Tibial artery (tissue), 4 donors: ENCODE measurements at regions not wholly inside any gene's neighbourhood (a gene's known extent, or its start where the extent isn't known, plus 50 kb on each side); places are given as distances from the start of the nearest gene placed in this dataset.
"Not testable (repeated sequence)": the region's sequence is repeated elsewhere in the genome, so short reads cannot be mapped to it uniquely, and the experiment has no call there.

Experiments
- DNase-seq, 2 donors: peaks; one replicate each; pipeline ENCODE4 v3.0.0-alpha.2; 2019
- H3K27ac ChIP-seq, 2 donors: fragments of 200-600 bp; sonication (generic) in 1 of 2; 1 replicate in 1 of 2; 2 replicates in 1 of 2; pipeline ENCODE4 v1.5.1; 2018 to 2019; ENCODE audit warnings: mild to moderate bottlenecking in 1 of 2
- H3K27me3 ChIP-seq, 2 donors: fragments of 200-600 bp; sonication (generic) in 1 of 2; one replicate each; pipeline versions ENCODE4 v1.5.1 to v1.6.0; 2016 to 2019
- H3K36me3 ChIP-seq, 3 donors: fragments of 200-600 bp; sonication (generic) in 2 of 3; one replicate each; pipeline ENCODE4 v1.5.1; 2016 to 2019; ENCODE audit warnings: mild to moderate bottlenecking in 2 of 3
- H3K4me1 ChIP-seq, 4 donors: fragments of 200-600 bp; sonication (generic) in 2 of 4; 1 replicate in 3 of 4; 2 replicates in 1 of 4; pipeline ENCODE4 v1.5.1; 2016 to 2019
- H3K4me3 ChIP-seq, 2 donors: fragments of 200-600 bp; sonication (generic) in 1 of 2; 1 replicate in 1 of 2; 2 replicates in 1 of 2; pipeline ENCODE4 v1.5.1; 2018 to 2019; ENCODE audit warnings: mild to moderate bottlenecking in 2 of 2
- H3K9me3 ChIP-seq, 3 donors: fragments of 200-600 bp; sonication (generic) in 1 of 3; one replicate each; pipeline ENCODE4 v1.5.1; 2016 to 2019
- intact Hi-C: fragments of 100-400 bp; cut with DNase I; formaldehyde crosslinking; loops from one replicate; pipeline ENCODE4 v1.15.0; 2023; ENCODE audit warnings: low total_unique reads
- TF ChIP-seq, protein P1 (sequence below), 2 experiments: fragments of 200-600 bp in 1 of 2; fragments of 450-650 bp in 1 of 2; IDR thresholded peaks; one replicate each; pipeline ENCODE4 v1.5.1; 2017 to 2019; ENCODE audit warnings: antibody characterized with exemption in 2 of 2, mild to moderate bottlenecking in 1 of 2, moderate library complexity in 1 of 2

DNA sequence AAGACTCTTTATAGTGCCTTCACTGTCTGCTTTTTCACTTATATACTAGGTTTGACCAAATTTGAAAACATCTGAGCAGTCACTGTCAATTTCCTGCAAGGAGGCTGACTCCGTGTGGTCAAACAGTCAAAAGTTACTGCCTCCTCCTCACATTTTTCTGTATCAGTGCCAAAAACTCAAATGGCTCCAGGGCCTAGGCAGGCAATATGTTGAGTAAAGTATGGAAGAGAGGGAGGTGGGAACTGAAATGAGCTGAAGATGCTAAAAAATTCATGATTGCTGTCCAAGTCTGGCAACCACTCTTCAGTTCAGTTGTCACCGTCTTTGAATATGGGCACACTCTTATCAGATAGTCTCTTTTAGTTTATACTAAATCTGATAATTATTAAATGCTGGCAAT lies 551.6 kb downstream of the CCSER2 start:
- H3K36me3 ChIP-seq: no peaks in the 10 kb centered on the region
- H3K4me3 ChIP-seq: no peak overlapping the region
- no peak overlapping the region for H3K27ac ChIP-seq
- no peak for DNase-seq
- H3K4me1 ChIP-seq: no peaks in the 10 kb centered on the region
- intact Hi-C loops: no loop called here
- no peaks in the 10 kb centered on the region for H3K9me3 ChIP-seq
- TF ChIP-seq, protein P1, sequence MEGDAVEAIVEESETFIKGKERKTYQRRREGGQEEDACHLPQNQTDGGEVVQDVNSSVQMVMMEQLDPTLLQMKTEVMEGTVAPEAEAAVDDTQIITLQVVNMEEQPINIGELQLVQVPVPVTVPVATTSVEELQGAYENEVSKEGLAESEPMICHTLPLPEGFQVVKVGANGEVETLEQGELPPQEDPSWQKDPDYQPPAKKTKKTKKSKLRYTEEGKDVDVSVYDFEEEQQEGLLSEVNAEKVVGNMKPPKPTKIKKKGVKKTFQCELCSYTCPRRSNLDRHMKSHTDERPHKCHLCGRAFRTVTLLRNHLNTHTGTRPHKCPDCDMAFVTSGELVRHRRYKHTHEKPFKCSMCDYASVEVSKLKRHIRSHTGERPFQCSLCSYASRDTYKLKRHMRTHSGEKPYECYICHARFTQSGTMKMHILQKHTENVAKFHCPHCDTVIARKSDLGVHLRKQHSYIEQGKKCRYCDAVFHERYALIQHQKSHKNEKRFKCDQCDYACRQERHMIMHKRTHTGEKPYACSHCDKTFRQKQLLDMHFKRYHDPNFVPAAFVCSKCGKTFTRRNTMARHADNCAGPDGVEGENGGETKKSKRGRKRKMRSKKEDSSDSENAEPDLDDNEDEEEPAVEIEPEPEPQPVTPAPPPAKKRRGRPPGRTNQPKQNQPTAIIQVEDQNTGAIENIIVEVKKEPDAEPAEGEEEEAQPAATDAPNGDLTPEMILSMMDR (IDR thresholded peaks at IDR 0.05): no peak
- H3K27me3 ChIP-seq: no peaks in the 10 kb centered on the region

- H3K36me3 ChIP-seq, intact Hi-C loops, H3K9me3 ChIP-seq, H3K4me3 ChIP-seq, H3K27ac ChIP-seq, H3K27me3 ChIP-seq, H3K4me1 ChIP-seq, DNase-seq: not testable (repeated sequence)
Observed at GRCh38 chr10:84881696-84882095, 553.3 kb downstream of the CCSER2 start.

GRCh38 chr10:84890706-84891105 lies 562.3 kb downstream of the CCSER2 start:
- intact Hi-C loops: no loop called here
- Histone ChIP-seq H3K27me3 (no peaks in the 10 kb centered on the region), H3K4me3 (no peak overlapping the region), H3K27ac (no peak overlapping the region), H3K4me1 (peaks cover 0 to 4% (median 0%) of the 10 kb centered on the region in 4 donors), H3K36me3 (no peaks in the 10 kb centered on the region), H3K9me3 (no peaks in the 10 kb centered on the region)
- no peak for DNase-seq
- TF ChIP-seq, protein P1 (IDR thresholded peaks at IDR 0.05): no peak

GRCh38 chr10:84891631-84892030 lies 563.2 kb downstream of the CCSER2 start:
- intact Hi-C loops: no loop called here
- no peaks in the 10 kb centered on the region for H3K27me3 ChIP-seq
- no peak overlapping the region for H3K4me3 ChIP-seq
- no peak overlapping the region for H3K27ac ChIP-seq
- DNase-seq: no peak
- no peaks in the 10 kb centered on the region for H3K36me3 ChIP-seq
- peaks cover 0 to 4% (median 0%) of the 10 kb centered on the region in 4 donors for H3K4me1 ChIP-seq
- TF ChIP-seq, protein P1 (IDR thresholded peaks at IDR 0.05): no peak
- H3K9me3 ChIP-seq: no peaks in the 10 kb centered on the region

DNA sequence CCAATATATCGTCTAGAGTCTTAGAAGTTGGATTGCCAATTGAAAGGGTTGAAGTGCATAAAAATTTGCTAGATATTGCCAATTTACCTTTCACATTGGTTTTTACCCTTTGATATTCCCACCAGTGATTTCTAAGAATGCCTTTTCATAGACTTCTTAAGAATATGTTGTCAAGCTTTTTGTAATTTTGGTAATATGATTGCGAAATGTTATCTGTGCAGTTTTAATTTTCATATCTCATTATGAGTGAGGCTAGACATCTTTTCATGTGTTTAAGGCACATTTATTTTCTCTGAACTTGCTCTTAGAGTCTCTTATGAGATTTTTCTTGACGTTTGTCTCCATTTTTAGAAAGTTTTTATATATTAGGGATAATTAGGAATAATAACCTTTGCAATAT lies 567.2 kb downstream of the CCSER2 start:
- H3K9me3 ChIP-seq: no peaks in the 10 kb centered on the region
- intact Hi-C loops: no loop called here
- no peak overlapping the region for H3K4me3 ChIP-seq
- no peak overlapping the region for H3K27ac ChIP-seq
- H3K36me3 ChIP-seq: no peaks in the 10 kb centered on the region
- DNase-seq: no peak
- TF ChIP-seq, protein P1 (IDR thresholded peaks at IDR 0.05): no peak
- peaks cover 0 to 4% (median 0%) of the 10 kb centered on the region in 4 donors for H3K4me1 ChIP-seq
- H3K27me3 ChIP-seq: no peaks in the 10 kb centered on the region

DNA sequence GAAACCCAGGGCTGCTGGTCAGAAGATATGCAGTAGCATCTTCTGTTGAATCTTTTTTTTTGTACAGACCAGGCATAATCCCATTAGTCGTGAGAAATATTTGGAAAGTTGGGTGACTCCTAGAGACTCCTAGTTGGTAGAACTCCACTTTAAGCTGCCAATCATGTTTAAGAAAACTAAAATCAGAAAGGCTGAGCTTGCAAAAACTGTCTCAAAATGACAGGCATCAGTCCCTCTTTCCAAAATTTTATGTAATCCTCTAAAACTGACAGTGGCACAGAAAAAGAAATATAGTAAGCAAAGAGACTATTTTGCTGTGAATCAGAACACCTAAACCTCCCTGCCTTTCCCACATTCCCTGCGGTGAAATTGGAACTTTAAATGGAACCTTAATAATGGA lies 568.5 kb downstream of the CCSER2 start:
- H3K36me3 ChIP-seq: no peaks in the 10 kb centered on the region
- H3K4me1 ChIP-seq: no peaks in the 10 kb centered on the region
- intact Hi-C loops: no loop called here
- no peak overlapping the region for H3K4me3 ChIP-seq
- no peak overlapping the region for H3K27ac ChIP-seq
- no peaks in the 10 kb centered on the region for H3K9me3 ChIP-seq
- DNase-seq: no peak
- H3K27me3 ChIP-seq: no peaks in the 10 kb centered on the region
- TF ChIP-seq, protein P1 (IDR thresholded peaks at IDR 0.05): no peak
